ENCODE measurements at regions not wholly inside any gene's neighbourhood (a gene's known extent, or its start where the extent isn't known, plus 50 kb on each side); places are given as distances from the start of the nearest gene placed in this dataset.

DNA sequence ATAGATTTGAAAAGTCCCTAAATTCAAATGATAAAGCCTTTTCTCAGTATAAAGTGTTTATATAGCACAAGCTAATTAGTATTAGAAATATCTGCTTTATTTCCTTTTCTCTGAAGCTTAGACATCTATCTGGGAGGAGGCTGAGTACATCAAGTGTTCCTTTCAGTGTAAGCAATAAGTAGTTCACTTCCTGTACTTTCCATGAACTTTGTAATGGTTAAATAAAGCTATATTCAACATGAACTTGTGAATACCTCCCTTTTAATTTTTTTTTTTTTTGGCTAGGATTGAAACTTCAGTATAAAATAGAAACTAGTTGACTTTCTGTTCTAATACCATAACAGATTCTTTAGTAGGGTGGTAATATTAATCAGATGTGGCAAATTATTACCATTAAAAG is 190.9 kb downstream of the CENPW start:
- no peak for DNase-seq

DNA sequence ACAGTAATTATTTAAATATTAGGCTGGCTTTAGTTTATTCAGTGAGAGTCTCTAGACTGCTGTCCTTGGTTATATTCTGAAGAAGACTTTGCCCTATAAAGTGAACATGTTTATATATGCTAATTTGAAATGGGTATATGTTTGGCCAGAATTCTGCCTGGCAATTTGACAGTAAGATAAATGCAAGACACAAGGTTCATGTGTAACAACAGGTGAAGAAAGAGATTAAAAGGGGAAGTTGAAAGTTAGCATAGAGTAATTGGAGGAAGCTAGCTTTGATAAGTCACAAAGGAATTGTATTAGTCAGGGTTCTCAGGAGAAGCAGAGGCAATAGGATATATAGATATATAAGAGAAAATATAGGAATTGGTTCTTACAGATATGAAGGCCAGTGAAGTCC is 191.4 kb downstream of the CENPW start:
- no peak for DNase-seq

DNA sequence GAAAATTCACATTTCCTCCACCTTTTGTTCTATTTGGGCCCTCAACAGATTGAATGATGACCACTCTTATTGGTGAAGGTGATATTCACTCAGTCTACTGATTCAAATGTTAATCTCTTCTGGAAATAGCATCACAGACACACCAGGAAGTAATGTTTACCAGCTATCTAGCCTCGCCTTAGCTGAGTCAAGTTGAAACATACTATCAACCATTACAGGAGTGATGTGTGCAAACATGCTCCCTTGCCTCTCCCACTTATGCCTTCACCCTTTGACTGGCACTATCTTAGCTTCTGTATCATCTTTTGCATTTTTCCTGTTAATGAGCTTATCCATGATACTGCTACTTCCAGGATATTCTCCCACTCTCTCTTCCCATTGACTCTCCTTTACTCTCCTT is 191.9 kb downstream of the CENPW start:
- no peak for DNase-seq

DNA sequence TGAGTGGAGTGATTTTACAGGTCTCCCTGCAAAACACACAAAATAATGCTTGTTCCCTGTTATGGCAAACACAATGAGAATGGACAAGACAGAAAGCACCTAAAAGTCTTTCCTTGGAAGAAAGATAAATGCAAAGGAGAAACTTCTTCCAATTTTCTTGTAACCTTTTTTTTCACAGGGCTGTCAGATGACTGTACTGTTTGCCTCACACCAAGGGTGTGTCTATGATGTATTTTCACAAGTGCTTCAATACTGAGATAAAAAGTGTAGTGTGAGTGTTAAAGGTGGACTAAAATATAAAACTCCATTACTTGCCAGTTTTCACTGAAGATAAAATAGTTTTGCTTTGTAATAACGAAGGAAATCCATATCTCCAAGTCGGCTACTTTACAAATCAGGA is 194.5 kb downstream of the CENPW start:
- no peak for DNase-seq

DNA sequence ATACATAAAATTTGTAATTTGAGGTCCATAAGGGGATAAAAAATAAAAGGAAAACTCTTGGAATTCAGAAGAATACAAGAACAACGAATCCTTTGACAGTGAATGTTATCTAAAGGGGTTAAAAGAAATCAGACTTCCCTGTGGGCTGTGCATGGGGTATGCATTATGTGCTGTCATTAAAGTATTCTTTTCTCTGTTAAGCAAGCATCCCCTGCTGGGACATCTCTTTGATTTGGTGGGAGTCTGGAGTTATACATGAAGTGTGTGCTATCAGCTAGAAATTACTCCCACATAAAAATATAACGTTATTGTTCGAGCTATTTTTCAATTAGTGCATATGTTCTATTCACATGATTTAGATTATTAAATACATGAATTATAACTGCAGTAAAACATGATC is 195.2 kb downstream of the CENPW start:
- DNase-seq, result no peak

DNA sequence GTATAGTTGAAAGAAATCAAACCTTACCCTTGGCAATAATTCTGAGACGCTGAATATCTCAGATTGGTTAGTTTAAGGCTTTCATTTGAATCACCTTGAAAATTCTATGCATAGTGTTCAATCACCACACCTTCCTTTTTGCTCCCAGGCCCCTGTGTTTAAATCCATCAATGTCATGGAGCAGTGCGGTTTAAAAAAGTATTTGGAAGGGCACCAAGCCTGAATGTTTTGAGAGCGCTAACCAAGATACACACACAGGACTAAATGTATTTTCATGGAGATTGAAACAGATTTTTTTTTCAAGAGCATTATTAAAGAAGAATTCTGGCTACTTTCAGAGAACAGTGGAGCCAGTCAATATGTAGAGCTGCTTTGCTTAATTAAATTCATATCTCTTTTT is 195.7 kb downstream of the CENPW start:
- no peak for DNase-seq

DNA sequence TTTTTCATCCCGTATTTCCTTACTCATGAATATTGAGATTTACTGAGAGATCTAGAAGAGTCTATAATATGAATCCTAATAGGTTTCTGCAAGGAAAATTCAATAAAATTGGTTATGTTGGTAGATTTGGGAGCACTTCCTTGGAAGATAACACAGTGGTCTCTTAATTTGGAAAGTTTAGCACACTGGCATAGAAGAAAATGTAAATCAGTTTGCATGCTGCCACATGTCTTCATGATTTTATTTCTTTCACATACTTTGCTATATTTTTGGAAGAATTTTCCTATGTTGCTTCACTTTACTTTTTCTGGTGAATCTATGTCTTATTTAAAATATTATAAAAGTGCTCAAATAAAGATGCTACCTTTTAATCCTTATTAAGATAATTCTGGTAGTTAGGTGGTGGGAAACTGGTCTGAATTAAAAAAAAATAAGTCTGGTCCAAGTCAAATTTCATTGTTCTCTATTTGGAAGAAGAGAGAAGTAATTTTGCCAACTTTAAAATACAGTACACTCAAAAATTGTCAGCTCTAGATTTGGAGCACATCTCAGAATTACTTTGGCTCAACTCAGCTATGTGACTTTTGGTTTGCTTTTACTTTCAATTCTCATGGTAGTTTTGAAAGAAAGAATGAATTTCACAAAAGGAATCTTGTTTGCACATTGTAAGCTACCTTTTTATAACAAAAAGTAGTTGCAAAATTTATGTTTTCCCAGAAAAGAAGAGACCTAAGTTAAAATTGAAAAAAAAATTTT is 197.3 kb downstream of the CENPW start:
- no peak for DNase-seq

DNA sequence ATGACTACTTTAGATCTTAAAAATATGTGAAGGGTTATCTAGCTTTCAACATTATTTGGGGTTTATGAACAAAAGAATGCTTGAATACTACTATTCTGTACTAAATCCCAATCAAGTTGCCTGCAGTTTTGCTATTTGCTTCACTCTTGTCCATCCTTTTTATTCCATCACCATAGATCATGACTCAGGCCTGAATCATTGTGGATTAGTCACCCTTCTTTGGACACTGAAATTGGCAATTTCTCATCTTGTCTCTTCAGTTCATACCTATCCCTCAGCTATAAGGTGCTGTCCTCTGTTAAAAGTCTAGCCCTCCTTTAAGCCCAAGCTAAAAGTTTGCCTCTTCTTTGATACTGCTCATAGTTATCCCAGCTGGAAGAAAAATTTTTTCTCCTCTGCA is 199.1 kb downstream of the CENPW start:
- no peak for DNase-seq

DNA sequence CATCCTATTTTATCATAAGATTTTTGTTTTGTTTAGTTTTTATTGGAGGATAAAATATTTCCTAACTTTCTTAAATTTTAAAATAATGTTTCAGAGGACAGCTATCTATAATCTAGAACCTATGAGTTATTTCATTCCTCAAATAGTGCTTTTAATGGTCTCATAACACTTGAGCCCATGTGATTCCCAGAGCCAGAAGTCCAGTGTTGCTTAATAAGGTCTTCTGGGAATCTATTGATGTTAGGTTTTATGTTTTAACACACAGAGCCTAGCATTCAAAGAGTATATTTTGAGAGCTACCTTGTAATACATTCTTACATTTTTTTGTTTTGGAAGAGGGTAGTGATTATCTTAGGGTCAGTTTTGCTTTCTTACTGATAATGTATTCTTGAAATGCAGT is 200.2 kb downstream of the CENPW start:
- DNase-seq, result no peak

DNA sequence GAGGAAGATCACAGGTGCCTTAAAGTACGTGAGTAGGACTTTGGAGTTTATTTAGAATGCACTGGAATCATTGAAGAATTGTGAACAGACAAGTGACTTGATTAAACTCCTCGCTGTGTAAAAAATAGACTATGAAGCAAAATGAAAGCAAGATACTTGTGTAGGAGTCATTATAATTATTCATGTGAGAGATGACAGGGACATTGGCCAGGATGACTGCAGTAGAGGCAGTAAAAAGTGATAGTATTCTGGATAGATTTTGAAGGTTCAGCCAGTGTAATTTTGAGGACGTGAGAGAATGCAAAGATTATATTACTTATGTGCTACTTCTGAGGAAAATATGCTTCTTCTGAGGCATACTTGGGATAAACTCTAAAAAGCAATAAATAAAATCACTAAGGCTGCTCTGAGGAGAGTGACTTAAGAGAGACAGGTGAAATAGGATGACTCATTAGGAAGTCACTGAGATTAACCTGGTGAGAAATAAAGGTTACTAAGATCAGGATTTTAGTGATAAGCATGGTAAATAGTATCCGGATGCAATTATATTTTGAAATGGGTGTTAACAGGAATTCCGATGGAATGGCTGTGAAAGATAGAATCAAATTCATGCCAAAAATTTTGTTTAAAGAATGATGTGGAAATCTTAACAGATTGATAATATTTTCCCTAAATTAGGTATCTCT is 202.0 kb downstream of the CENPW start:
- DNase-seq, result no peak

DNA sequence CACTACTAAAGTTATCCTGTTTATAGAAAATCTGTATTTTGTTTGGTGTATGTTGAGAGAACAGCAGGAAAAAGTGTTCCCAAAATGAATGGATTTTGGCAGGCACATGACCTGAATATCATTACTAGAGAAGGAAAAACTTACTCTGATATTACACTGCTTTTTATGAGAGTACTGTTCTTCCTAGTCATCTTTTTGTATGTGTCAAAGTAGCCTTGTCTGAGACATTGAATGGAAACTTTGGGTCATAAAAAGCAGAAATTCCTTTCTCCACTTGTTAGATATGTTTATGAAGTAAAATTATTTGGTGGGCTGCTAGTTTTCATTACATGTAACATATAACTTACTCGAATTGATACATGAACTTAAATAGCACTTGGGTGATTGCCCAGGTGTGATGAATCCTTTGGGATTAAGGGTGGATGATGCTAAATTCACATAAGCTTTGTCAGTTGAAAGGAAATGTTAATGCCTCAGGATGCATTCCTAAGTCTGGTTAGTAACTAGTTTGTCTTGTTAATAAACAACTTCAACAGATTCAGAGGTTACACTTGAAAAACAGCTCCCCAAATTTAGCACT is 206.7 kb downstream of the CENPW start:
- DNase-seq, result no peak

DNA sequence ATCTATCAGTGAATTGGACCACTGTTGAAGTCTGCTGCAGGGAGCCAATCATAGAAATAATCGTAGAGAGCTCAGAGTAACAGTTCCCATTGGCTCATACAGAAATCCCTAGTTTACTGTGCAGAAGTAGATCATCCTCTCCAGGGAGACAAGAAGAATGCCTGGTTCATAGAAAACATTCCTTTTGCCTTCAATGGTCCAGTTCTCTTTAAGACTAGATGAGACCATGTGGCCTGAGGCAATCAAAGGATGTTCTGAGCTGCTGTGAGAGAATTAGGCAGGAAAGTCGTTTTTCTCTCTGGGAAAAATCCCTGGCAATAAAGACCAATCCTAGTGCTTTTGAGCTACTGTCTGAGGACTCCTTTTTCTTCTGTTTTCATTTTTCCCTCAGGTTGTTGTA is 208.4 kb downstream of the CENPW start:
- no peak for DNase-seq

DNA sequence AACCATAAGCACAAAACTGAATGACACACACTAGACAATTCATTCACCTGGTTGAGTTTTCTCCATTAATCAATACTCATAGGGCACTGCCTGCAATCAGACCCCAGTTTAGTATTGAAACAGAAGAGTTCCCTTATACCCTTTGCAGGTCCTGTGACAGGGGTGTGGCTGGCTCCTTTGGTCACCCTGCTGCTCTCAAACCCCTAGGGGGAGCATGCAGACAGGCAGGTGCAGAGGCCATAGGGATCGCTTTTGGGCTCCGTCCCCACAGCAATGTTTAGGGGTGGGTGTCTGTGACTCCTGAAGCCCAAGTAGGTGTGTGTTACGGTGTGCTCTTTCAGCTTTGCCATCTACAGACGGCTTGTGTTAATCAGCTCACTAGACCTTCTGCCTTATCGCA is 210.4 kb downstream of the CENPW start:
- DNase-seq, result no peak

DNA sequence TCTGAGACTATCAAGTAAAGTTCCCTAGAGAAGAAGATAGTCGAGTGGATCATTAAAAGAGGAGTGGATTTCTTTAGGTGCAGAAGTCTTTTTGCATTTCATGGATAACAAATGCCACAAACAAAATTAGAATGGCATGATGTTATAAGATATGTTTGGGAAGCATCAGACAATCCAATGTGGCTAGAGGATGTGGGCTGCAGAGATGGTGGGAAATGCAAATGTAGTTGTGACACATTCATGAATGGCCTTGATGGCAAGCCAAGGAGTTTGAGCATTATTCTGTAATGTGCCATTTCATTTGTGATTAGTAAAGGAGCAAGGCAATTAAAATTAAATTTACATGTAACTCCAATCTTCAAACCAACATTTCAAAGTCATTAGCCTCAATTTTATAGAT is 211.9 kb downstream of the CENPW start:
- DNase-seq, result no peak

DNA sequence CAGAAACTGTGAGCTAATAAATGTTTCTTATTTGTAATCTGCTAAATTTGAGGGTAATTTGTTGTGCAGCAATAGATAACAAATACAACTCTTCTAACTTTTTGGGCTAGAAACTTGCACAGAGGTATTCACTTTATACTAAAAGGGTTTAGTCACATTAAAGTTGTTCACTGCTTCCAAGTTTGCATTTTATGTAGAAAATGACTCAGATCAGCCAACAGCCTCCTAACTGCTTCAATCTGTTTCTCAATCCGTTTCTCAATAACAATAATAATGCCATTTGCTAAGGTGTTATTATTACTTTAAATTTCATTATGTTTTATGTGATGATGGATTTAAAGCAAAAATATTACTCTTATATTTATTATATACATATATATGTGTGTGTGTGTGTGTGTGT is 213.9 kb downstream of the CENPW start:
- no peak for DNase-seq

DNA sequence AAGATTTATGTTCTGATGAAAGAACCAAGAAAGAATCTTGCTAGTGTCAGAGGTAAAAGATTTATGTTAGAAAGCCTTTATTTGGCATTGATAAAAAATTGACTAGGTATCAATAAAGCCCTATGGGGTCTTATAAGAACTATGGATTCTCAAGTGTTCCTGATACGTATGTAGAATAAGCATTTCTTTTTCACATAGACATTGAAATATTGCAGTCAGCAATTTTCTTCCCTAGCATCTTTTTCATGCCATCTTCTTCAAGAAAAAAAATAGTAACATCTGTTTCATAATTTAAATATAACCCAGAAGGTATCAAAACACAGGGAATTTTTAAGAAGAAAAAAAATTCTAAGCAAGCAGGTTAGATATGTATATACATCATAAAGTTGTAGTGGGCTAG is 230.6 kb downstream of the CENPW start:
- no peak for DNase-seq

DNA sequence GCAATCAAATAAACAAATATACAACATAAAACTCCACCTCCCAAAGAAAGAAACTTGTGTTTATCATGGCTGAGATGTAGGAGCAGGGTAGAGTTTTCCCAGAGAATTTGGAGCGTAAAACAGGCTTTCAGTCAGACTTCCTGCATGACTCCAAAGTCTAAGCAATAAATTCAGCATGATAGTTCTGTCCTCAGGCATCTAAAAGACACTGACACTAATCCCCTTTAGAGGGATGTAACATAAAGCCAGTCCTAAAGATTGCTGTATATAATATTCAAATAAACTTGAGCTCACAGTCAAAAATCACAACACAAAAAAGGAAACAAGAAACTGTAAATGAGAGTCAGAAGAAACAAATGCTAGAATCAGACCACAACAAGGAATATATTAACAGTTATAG is 234.4 kb downstream of the CENPW start:
- DNase-seq, result no peak

DNA sequence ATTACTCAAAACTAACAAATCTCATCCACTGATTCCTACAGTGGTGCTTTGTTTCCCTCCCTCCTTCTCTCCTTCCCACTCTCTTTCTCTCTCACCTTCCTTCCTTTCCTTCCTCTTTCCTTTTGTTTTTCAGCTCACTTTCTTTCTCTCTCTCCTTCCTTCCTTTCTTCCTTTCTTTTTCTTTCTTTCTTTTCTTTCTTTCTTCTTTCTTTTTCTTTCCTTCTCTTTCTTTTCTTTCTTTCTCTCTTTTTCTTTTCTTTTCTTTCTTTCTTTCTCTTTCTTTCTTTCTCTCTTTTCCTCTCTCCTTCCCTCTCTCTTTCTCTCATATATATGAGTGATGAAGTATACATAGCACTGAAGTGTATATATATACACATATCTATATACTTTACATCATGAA is 241.4 kb downstream of the CENPW start:
- DNase-seq, result no peak

DNA sequence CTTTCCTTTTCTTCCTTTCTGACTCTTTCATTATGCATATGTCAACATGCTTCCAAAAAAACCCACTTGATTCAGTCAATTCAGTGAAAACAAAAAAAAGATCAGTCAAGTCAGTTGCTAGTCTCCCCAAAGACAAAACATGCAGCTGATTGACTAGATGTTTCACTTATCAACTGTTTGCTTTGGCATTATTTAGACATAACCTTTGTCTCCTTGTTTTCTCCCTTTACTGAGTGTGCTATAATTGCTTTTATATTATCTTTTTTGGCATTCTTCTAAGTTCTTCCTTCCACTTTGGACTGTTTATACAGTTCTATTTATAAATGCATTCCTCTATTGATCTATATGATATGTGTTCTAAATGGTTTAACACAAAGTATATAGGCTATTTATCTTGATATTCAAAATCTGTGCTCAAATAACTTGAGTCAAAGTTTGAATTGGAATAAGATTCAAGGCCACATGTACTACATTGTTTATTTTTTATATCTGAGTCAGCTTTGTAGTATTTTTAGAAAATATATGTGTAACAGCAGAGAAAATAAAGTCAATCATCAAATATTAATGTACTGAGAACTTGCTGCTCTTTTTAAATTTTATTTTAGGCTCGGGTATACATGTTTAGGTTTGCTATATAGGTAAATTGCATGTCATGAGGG is 260.5 kb downstream of the CENPW start:
- DNase-seq, result no peak

DNA sequence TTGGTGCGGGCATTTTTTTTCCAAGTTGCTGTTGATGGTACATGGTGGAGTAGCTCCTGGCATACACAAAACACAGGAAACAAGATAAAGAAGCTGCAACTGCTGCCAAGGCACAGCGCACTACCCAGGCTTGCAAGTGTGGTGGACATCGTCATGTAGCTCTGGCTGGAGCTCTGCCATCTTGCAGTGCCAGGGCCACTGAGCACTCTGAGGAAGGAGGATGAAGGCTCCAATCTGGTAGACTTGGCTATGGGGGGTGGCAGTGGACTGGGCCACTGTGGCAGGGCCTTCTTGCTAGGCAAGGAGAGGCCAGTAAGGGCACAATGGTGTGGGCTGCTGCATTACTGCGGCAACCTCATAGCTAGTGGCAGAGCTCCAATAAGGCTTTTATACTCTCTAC is 263.5 kb downstream of the CENPW start:
- DNase-seq, result no peak

DNA sequence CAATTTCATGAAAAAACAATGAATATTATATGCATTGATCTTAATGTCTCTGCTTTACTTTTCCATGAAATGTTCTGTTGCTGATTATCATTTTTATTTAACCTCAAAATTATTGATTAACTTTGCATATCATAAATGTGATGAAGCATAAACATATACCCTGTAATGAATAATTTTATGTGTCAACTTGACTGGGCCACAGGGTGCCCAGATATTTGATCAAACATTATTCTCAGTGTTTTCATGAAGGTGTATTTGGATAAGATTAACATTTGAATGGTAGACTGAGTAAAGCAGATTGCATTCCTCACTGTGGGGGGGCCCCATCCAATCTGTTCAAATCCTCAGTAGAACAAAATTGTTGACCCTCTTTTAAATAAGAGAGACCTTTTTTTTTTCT is 265.2 kb downstream of the CENPW start:
- DNase-seq, result no peak

DNA sequence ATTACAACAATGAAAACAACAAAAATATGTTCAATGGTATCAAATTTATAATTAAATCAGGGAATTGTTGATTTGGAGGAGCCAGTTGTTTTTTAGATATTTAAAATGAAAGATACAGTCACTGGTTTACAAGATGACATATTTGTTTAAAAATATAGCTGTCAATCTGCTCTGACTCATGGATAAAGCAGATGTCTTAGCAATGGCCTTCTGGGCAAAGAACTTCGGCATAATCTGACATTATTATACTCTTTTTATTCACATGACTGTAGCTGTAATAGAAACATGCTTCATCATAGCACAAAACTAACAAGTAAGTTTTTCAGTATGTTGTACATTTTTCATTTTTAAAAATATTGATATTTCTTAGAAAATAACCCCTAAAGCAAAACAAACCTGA is 267.4 kb downstream of the CENPW start:
- DNase-seq, result no peak

DNA sequence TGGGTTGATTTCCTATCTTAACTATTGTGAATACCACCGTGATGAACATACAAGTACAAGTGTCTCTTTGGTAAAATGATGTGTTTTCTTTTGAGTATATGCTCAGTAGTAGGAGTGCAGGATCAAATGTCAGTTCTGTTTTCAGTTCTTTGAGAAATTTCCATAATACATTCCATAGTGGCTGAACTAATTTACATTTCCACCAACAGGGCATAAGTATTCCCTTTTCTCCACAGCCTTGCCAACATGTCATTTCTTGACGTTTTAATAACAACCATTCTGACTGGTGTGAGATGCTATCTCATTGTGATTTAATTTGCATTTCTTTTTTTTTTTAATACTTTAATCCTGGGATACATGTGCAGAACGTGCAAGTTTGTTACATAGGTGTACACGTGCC is 268.8 kb downstream of the CENPW start:
- DNase-seq, result no peak

Measured in NCI-H1930 (cell line).